HepG2 (cell line): ENCODE measurements at regions not wholly inside any gene's neighbourhood (a gene's known extent, or its start where the extent isn't known, plus 50 kb on each side); places are given as distances from the start of the nearest gene placed in this dataset.
"Not testable (repeated sequence)": the region's sequence is repeated elsewhere in the genome, so short reads cannot be mapped to it uniquely, and the experiment has no call there.

Source experiments
- ATAC-seq: fragments of 200-7000 bp; cut with Tn5 transposase; 3 replicates; pipeline ENCODE4 v1.9.1; 2020; ENCODE audit warnings: mild to moderate bottlenecking, moderate library complexity
- BruUV-seq: library from RNA; stranded (reverse); fragments of 400-500 nt; replicated peaks from 2 replicates; lab custom pipeline; 2021; lab: Mats Ljungman, UMichigan
- CTCF ChIA-PET: fragments of 300-600 bp; formaldehyde crosslinking; extraction: SDS; loops from one replicate; lab custom pipeline; 2021; ENCODE audit warnings: low total read pairs, inconsistent platforms, low intra/inter-chr PET ratio; lab: Yijun Ruan, JAX
- POLR2A ChIA-PET: fragments of 350-600 bp; sonication (Branson Sonifier 250); formaldehyde crosslinking; loops from one replicate; lab custom pipeline; 2020; ENCODE audit warnings: antibody characterized with exemption, inconsistent platforms; lab: Yijun Ruan, JAX
- DNase-seq: peaks from one replicate; pipeline ENCODE4 v3.0.0-alpha.2; 2015; ENCODE audit warnings: low spot score
- FAIRE-seq: peaks from 3 replicates; lab custom pipeline; 2011; peaks lifted over from hg19 to GRCh38; lab: Jason Lieb, UNC
- H2AFZ ChIP-seq: one replicate; pipeline ENCODE4 v1.6.1; 2011; ENCODE audit warnings: low read length, inconsistent platforms
- H3K27ac ChIP-seq: fragments of 300-600 bp; 3 replicates; pipeline ENCODE4 v1.8.0; 2011; ENCODE audit warnings: mixed run types, mild to moderate bottlenecking, mixed read lengths, low read length, inconsistent platforms; ENCODE audit not compliant: insufficient read depth; ENCODE audit errors: extremely low read length
- H3K27me3 ChIP-seq, 2 experiments: fragments of 200-600 bp in 1 of 2; 2 replicates in 1 of 2; 3 replicates in 1 of 2; pipeline versions ENCODE4 v1.6.0 to v1.8.0; 2011; ENCODE audit warnings: low read length in 2 of 2, mild to moderate bottlenecking in 2 of 2, moderate library complexity in 2 of 2, inconsistent platforms in 1 of 2; ENCODE audit not compliant: insufficient read depth in 2 of 2, control insufficient read depth in 1 of 2
- H3K36me3 ChIP-seq, 2 experiments: fragments of 200-600 bp in 1 of 2; replicated peaks in 1 of 2; 2 replicates in 1 of 2; 3 replicates in 1 of 2; pipeline versions ENCODE4 v1.5.1 to v1.8.0; 2011; ENCODE audit warnings: low read length in 2 of 2, inconsistent platforms in 1 of 2; ENCODE audit not compliant: insufficient read depth in 2 of 2, control insufficient read depth in 1 of 2
- H3K4me1 ChIP-seq: 2 replicates; pipeline ENCODE4 v1.5.1; 2012; ENCODE audit warnings: low read length, inconsistent platforms; ENCODE audit not compliant: insufficient read depth
- H3K4me2 ChIP-seq: 2 replicates; pipeline ENCODE4 v1.6.0; 2011; ENCODE audit warnings: low read depth, low read length, inconsistent platforms
- H3K4me3 ChIP-seq, 3 experiments: fragments of 200-600 bp in 1 of 3; sonication (generic), shearing (Covaris generic) in 1 of 3; replicated peaks in 1 of 3; 2 replicates each; pipeline ENCODE4 v1.5.1; 2011 to 2016; ENCODE audit warnings: low read length in 3 of 3, inconsistent platforms in 2 of 3, low read depth in 2 of 3, mild to moderate bottlenecking in 2 of 3, control low read depth in 1 of 3, mixed read lengths in 1 of 3; ENCODE audit not compliant: insufficient read depth in 1 of 3
- H3K79me2 ChIP-seq: one replicate; pipeline ENCODE4 v1.6.1; 2011; ENCODE audit warnings: low read length, inconsistent platforms; ENCODE audit not compliant: insufficient read depth
- H3K9ac ChIP-seq: 2 replicates; pipeline ENCODE4 v1.6.0; 2011; ENCODE audit warnings: mild to moderate bottlenecking, low read depth, low read length, inconsistent platforms; ENCODE audit not compliant: insufficient read depth
- H3K9me3 ChIP-seq: 2 replicates; pipeline ENCODE4 v1.5.1; 2012; ENCODE audit warnings: mild to moderate bottlenecking, low read length
- H4K20me1 ChIP-seq: 2 replicates; pipeline ENCODE4 v1.6.0; 2011; ENCODE audit warnings: inconsistent platforms, mild to moderate bottlenecking, low read length, moderate library complexity; ENCODE audit not compliant: insufficient read depth
- AHDC1 ChIP-seq: sonication (generic); formaldehyde crosslinking; IDR thresholded peaks from 2 replicates; pipeline ENCODE4 v1.5.1; 2020; ENCODE audit warnings: mild to moderate bottlenecking, missing genetic modification reagents, borderline replicate concordance
- ATF7 ChIP-seq, 2 experiments: fragments of 450-650 bp in 1 of 2; sonication (generic) in 1 of 2; formaldehyde crosslinking in 1 of 2; IDR thresholded peaks; 2 replicates each; pipeline versions ENCODE4 v1.4.0 to v1.6.1; 2016 to 2020; ENCODE audit warnings: antibody characterized with exemption in 1 of 2, mild to moderate bottlenecking in 1 of 2, missing genetic modification reagents in 1 of 2
- CCAR2 ChIP-seq: fragments of 200-400 bp; formaldehyde crosslinking; optimal IDR thresholded peaks from 2 replicates; pipeline ENCODE3; 2018; ENCODE audit warnings: low read depth, mild to moderate bottlenecking, low read length, moderate library complexity
- ZNF337 ChIP-seq: sonication (generic); formaldehyde crosslinking; IDR thresholded peaks from 2 replicates; pipeline ENCODE4 v1.5.1; 2020; ENCODE audit warnings: missing genetic modification reagents, low read depth, mild to moderate bottlenecking, borderline replicate concordance
- ZNF615 ChIP-seq: sonication (generic); formaldehyde crosslinking; IDR thresholded peaks from 2 replicates; pipeline ENCODE4 v1.5.0; 2020; ENCODE audit warnings: mild to moderate bottlenecking, missing genetic modification reagents, borderline replicate concordance
- WGBS: methylation state at CpG from one replicate; pipeline ENCODE4 v1.1.6; 2017; ENCODE audit warnings: low lambda C conversion rate; 5-methylcytosine and 5-hydroxymethylcytosine counted together
- in situ Hi-C: cut with HindIII; loops from 2 replicates; pipeline ENCODE4 v1.10.0; 2017; ENCODE audit warnings: low pct_unique_long_range_greater_than_20kb; ENCODE audit not compliant: extremely low pct_ligation_motif_present
- intact Hi-C: fragments of 100-400 bp; cut with micrococcal nuclease; formaldehyde crosslinking; loops from one replicate; pipeline ENCODE4 v1.10.0; 2022; ENCODE audit not compliant: unreplicated experiment
- TF ChIP-seq, protein P1 (sequence below): sonication (generic); formaldehyde crosslinking; conservative IDR thresholded peaks from 2 replicates; pipeline ENCODE4 v1.8.0; 2022; ENCODE audit warnings: low read depth, missing genetic modification reagents

DNA sequence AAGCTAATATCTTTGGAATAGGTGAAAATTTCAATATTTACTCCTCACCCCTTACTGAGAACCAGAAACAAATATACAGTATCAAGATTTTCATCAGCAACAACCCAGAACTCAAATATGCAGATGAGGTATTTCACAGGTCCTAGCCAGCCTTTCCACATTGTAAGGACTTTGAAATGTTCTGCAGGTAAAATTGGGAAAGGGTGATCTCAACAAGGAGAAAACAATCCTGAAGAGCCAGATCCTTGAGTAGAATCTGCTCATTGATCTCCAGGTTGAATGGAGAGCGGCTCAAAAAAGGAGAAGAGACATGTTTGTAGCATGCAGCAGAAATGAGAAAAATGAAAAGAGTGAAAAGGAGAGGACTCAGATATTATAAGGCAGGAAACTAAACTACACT, 493.3 kb upstream of the NAALADL2 start:
- Histone ChIP-seq H3K27ac (no peak overlapping the region), H3K27me3 (no peaks in the 10 kb centered on the region), H3K4me1 (no peaks in the 10 kb centered on the region), H3K9me3 (peaks cover 4% of the 10 kb centered on the region; the same call in 1 of the 2 replicates), H3K4me3 (no peak overlapping the region)
- FAIRE-seq (no peak), DNase-seq (no peak)
- intact Hi-C loops = no loop called here
- in situ Hi-C loops = no loop called here
- POLR2A ChIA-PET = no interaction called here
- 0% methylated on average over 1 of the region's 1 CpG for WGBS
- BruUV-seq = no TSS peak
- CTCF ChIA-PET = no interaction called here
- TF ChIP-seq ZNF337 (CRISPR knock-in tag) (no peak), ATF7 (IDR thresholded peaks at IDR 0.05) (no peak), ATF7 (CRISPR knock-in tag; IDR thresholded peaks at IDR 0.05) (no peak), CCAR2 (no peak), ZNF615 (CRISPR knock-in tag) (no peak), AHDC1 (CRISPR knock-in tag) (no peak)
- TF ChIP-seq, protein P1, sequence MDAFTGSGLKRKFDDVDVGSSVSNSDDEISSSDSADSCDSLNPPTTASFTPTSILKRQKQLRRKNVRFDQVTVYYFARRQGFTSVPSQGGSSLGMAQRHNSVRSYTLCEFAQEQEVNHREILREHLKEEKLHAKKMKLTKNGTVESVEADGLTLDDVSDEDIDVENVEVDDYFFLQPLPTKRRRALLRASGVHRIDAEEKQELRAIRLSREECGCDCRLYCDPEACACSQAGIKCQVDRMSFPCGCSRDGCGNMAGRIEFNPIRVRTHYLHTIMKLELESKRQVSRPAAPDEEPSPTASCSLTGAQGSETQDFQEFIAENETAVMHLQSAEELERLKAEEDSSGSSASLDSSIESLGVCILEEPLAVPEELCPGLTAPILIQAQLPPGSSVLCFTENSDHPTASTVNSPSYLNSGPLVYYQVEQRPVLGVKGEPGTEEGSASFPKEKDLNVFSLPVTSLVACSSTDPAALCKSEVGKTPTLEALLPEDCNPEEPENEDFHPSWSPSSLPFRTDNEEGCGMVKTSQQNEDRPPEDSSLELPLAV (CRISPR knock-in tag) = no peak
- TF ChIP-seq, all 625 proteins: peak for 0
- Histone ChIP-seq H3K79me2 (no peaks in the 10 kb centered on the region), H4K20me1 (no peaks in the 10 kb centered on the region), H3K9ac (no peak overlapping the region), H2AFZ (no peak overlapping the region), H3K4me2 (no peak overlapping the region), H3K36me3 (no peaks in the 10 kb centered on the region)
- ATAC-seq = no peak

DNA sequence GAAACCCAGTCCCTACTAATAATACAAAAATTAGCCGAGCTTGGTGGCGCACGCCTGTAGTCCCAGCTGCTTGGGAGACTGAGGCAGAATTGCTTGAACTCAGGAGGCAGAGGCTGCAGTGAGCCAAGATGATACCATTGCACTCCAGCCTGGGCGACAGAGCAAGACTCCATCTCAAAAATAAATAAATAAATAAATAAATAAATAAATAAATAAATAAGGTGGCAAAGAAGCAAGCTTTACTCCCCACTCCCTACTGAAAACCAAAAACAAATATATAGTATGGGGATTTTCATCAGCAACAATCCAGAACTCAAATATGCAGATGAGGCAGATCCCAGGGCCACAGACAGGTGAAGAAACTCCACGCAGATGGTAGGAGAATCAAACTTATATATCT, 492.2 kb upstream of the NAALADL2 start:
- POLR2A ChIA-PET, H4K20me1 ChIP-seq, intact Hi-C loops, in situ Hi-C loops, H3K9ac ChIP-seq, H3K4me3 ChIP-seq, H3K4me1 ChIP-seq, H3K4me2 ChIP-seq, BruUV-seq, CTCF ChIA-PET, ATAC-seq, FAIRE-seq, H2AFZ ChIP-seq, H3K79me2 ChIP-seq, DNase-seq, H3K36me3 ChIP-seq, H3K27me3 ChIP-seq, H3K9me3 ChIP-seq, H3K27ac ChIP-seq: not testable (repeated sequence)
- WGBS = 34% methylated on average over 5 of the region's 5 CpGs
